NOMO-1 treated with dmso at 0.1 percent for 144 hours (cell line): ENCODE measurements at regions not wholly inside any gene's neighbourhood (a gene's known extent, or its start where the extent isn't known, plus 50 kb on each side); places are given as distances from the start of the nearest gene placed in this dataset.

Experiments
- DNase-seq: peaks from one replicate; lab custom pipeline; 2025; ENCODE audit not compliant: unreplicated experiment; lab: John Stamatoyannopoulos, UW

GRCh38 chr9:79877943-79878602, 306.3 kb downstream of the TLE4 start:
- DNase-seq, result no peak

- DNase-seq, result peak; percentile 56
Measured at GRCh38 chr9:79868567-79869189, 296.9 kb downstream of the TLE4 start.

- no peak for DNase-seq
Measured at GRCh38 chr9:79862921-79863890, 291.4 kb downstream of the TLE4 start.

- no peak for DNase-seq
Measured at GRCh38 chr9:79858508-79858907, 286.7 kb downstream of the TLE4 start.

GRCh38 chr9:79857188-79857587, 285.4 kb downstream of the TLE4 start:
- no peak for DNase-seq

- no peak for DNase-seq
Measured at GRCh38 chr9:79847074-79847473, 275.3 kb downstream of the TLE4 start.

- DNase-seq, result no peak
Measured at GRCh38 chr9:79829566-79830302, 258.0 kb downstream of the TLE4 start.

- DNase-seq, result no peak
Measured at GRCh38 chr9:79824265-79824664, 252.5 kb downstream of the TLE4 start.

GRCh38 chr9:79817438-79818004, 245.8 kb downstream of the TLE4 start:
- DNase-seq, result no peak

GRCh38 chr9:79813258-79813638, 241.5 kb downstream of the TLE4 start:
- no peak for DNase-seq

GRCh38 chr9:79812507-79813257, 240.9 kb downstream of the TLE4 start:
- DNase-seq, result no peak

- no peak for DNase-seq
Measured at GRCh38 chr9:79812099-79812498, 240.3 kb downstream of the TLE4 start.

- DNase-seq, result no peak
Measured at GRCh38 chr9:79809931-79810330, 238.2 kb downstream of the TLE4 start.

GRCh38 chr9:79809316-79809876, 237.6 kb downstream of the TLE4 start:
- DNase-seq, result no peak

- DNase-seq, result no peak
Measured at GRCh38 chr9:79807971-79808370, 236.2 kb downstream of the TLE4 start.

- DNase-seq, result no peak
Measured at GRCh38 chr9:79806086-79806485, 234.3 kb downstream of the TLE4 start.

GRCh38 chr9:79801459-79801858, 229.7 kb downstream of the TLE4 start:
- DNase-seq, result no peak

- no peak for DNase-seq
Measured at GRCh38 chr9:79800578-79800977, 228.8 kb downstream of the TLE4 start.

GRCh38 chr9:79799691-79800335, 228.0 kb downstream of the TLE4 start:
- no peak for DNase-seq
